H1 (cell line): ENCODE measurements at regions not wholly inside any gene's neighbourhood (a gene's known extent, or its start where the extent isn't known, plus 50 kb on each side); places are given as distances from the start of the nearest gene placed in this dataset.

Experiments
- GABPA ChIP-seq: IDR thresholded peaks from 2 replicates; pipeline ENCODE4 v1.6.1; 2011; ENCODE audit warnings: mild to moderate bottlenecking, low read length, moderate library complexity, borderline replicate concordance; ENCODE audit not compliant: insufficient read depth
- GTF2F1 ChIP-seq: IDR thresholded peaks from 2 replicates; pipeline ENCODE4 v1.6.1; 2012; ENCODE audit warnings: low read depth, low read length, improper control_type of control experiment, borderline replicate concordance
- TF ChIP-seq, protein P1 (sequence below): IDR thresholded peaks from 2 replicates; pipeline ENCODE4 v1.6.1; 2011; ENCODE audit warnings: low read length, improper control_type of control experiment
- TF ChIP-seq, protein P2 (sequence below): IDR thresholded peaks from 2 replicates; pipeline ENCODE4 v1.6.1; 2012; ENCODE audit warnings: inconsistent platforms

DNA sequence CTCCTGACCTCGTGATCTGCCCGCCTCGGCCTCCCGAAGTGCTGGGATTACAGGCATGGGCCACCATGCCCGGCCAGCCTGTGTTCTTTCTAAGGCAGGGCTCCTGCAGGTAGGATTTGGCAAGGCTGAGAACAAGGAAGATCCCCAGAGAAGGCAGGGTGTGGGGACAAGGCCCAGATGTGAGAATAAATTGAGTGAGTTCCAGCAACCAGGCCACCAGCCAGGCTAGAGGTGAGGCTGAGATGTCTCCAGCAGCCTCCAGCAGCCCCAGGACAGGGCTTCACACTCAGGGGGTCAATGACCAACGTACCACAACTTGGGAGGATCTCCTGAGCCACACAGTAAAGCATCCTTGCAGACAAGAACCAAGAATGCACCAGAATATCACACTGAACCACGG lies 75.1 kb downstream of the BUD13 start (continued):
- TF ChIP-seq, protein P1, sequence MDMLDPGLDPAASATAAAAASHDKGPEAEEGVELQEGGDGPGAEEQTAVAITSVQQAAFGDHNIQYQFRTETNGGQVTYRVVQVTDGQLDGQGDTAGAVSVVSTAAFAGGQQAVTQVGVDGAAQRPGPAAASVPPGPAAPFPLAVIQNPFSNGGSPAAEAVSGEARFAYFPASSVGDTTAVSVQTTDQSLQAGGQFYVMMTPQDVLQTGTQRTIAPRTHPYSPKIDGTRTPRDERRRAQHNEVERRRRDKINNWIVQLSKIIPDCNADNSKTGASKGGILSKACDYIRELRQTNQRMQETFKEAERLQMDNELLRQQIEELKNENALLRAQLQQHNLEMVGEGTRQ: no peak
- TF ChIP-seq GTF2F1 (no peak), GABPA (no peak)
- TF ChIP-seq, protein P2, sequence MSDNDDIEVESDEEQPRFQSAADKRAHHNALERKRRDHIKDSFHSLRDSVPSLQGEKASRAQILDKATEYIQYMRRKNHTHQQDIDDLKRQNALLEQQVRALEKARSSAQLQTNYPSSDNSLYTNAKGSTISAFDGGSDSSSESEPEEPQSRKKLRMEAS: no peak
- TF ChIP-seq, all 59 proteins: peak for 0
